K562 (cell line): ENCODE measurements at regions not wholly inside any gene's neighbourhood (a gene's known extent, or its start where the extent isn't known, plus 50 kb on each side); places are given as distances from the start of the nearest gene placed in this dataset.

Experiments used
- ATAC-seq: fragments of 200-7000 bp; cut with Tn5 transposase; 3 replicates; pipeline ENCODE4 v1.9.1; 2020; ENCODE audit warnings: moderate library complexity
- BruUV-seq: library from RNA; stranded (reverse); fragments of 400-500 nt; replicated peaks from 2 replicates; lab custom pipeline; 2021; lab: Mats Ljungman, UMichigan
- CTCF ChIA-PET: fragments of 300-600 bp; formaldehyde crosslinking; extraction: SDS; loops from one replicate; lab custom pipeline; 2021; ENCODE audit warnings: low intra/inter-chr PET ratio; lab: Yijun Ruan, JAX
- POLR2A ChIA-PET: fragments of 300-600, 350-650 bp; sonication (Branson Sonifier 250); formaldehyde crosslinking; extraction: SDS; loops from one replicate; lab custom pipeline; 2021; ENCODE audit warnings: antibody characterized with exemption, inconsistent platforms; lab: Yijun Ruan, JAX
- DNase-seq, 4 experiments: peaks; one replicate each; pipeline versions ENCODE4 v3.0.0 to v3.0.0-alpha.2; 2011 to 2018; ENCODE audit warnings: low spot score in 3 of 4, mixed read lengths in 3 of 4; ENCODE audit errors: extremely low read depth in 1 of 4
- FAIRE-seq: peaks from 2 replicates; lab custom pipeline; 2011; peaks lifted over from hg19 to GRCh38; lab: Jason Lieb, UNC
- H2AFZ ChIP-seq: 2 replicates; pipeline ENCODE4 v1.6.0; 2011; ENCODE audit warnings: low read depth, low read length, control low read depth, inconsistent platforms
- H3K27ac ChIP-seq: fragments of 200-600 bp; 3 replicates; pipeline ENCODE4 v1.8.0; 2011; ENCODE audit warnings: low read depth, mild to moderate bottlenecking, control low read depth, inconsistent platforms, low read length, moderate library complexity, mixed read lengths; ENCODE audit errors: extremely low read depth
- H3K27me3 ChIP-seq, 2 experiments: fragments of 300-600 bp in 1 of 2; 2 replicates in 1 of 2; 3 replicates in 1 of 2; pipeline versions ENCODE4 v1.6.0 to v1.8.0; 2011; ENCODE audit warnings: inconsistent platforms in 2 of 2, low read length in 2 of 2, mild to moderate bottlenecking in 1 of 2, mixed read lengths in 1 of 2, moderate library complexity in 1 of 2; ENCODE audit not compliant: control insufficient read depth in 2 of 2, insufficient read depth in 2 of 2
- H3K36me3 ChIP-seq: fragments of 300-600 bp; 3 replicates; pipeline ENCODE4 v1.8.0; 2011; ENCODE audit warnings: mild to moderate bottlenecking, low read length, inconsistent platforms; ENCODE audit not compliant: control insufficient read depth, insufficient read depth
- H3K4me1 ChIP-seq, 2 experiments: fragments of 200-600 bp in 1 of 2; replicated peaks in 1 of 2; 2 replicates in 1 of 2; 3 replicates in 1 of 2; pipeline versions ENCODE4 v1.5.1 to v1.8.0; 2011; ENCODE audit warnings: inconsistent platforms in 2 of 2, low read length in 2 of 2, mild to moderate bottlenecking in 1 of 2, mixed read lengths in 1 of 2, moderate library complexity in 1 of 2; ENCODE audit not compliant: control insufficient read depth in 2 of 2, insufficient read depth in 2 of 2
- H3K4me2 ChIP-seq: 2 replicates; pipeline ENCODE4 v1.6.1; 2011; ENCODE audit warnings: low read length, control low read depth, inconsistent platforms, mixed read lengths; ENCODE audit not compliant: insufficient read depth
- H3K4me3 ChIP-seq: fragments of 200-600 bp; sonication (generic), shearing (Covaris generic); 2 replicates; pipeline ENCODE4 v1.5.1; 2016; ENCODE audit warnings: control low read depth, inconsistent platforms
- H3K79me2 ChIP-seq: fragments of 200-600 bp; 3 replicates; pipeline ENCODE4 v1.8.0; 2011; ENCODE audit warnings: low read length, inconsistent platforms; ENCODE audit not compliant: control insufficient read depth, insufficient read depth
- H3K9ac ChIP-seq, 2 experiments: 2 replicates each; pipeline versions ENCODE4 v1.6.0 to v1.6.1; 2011; ENCODE audit warnings: low read depth in 2 of 2, low read length in 2 of 2, control low read depth in 1 of 2, inconsistent platforms in 1 of 2, mild to moderate bottlenecking in 1 of 2, mixed read lengths in 1 of 2; ENCODE audit not compliant: insufficient read depth in 1 of 2
- H3K9me1 ChIP-seq: one replicate; pipeline ENCODE4 v1.6.0; 2011; ENCODE audit warnings: inconsistent platforms, mild to moderate bottlenecking, low read length, moderate library complexity; ENCODE audit not compliant: control insufficient read depth, insufficient read depth
- H3K9me3 ChIP-seq: replicated peaks from 2 replicates; pipeline ENCODE4 v1.5.1; 2011; ENCODE audit warnings: low read depth, low read length, inconsistent platforms; ENCODE audit not compliant: control insufficient read depth, insufficient read depth
- H4K20me1 ChIP-seq: replicated peaks from 2 replicates; pipeline ENCODE4 v1.6.1; 2011; ENCODE audit warnings: low read length, inconsistent platforms, mixed read lengths; ENCODE audit not compliant: control insufficient read depth, insufficient read depth
- CXXC5 ChIP-seq: fragments of 250-450 bp; sonication (Bioruptor Pico); IDR thresholded peaks from 2 replicates; pipeline ENCODE4 v1.8.0; 2022; ENCODE audit warnings: inconsistent platforms, mild to moderate bottlenecking, moderate library complexity
- GABPA ChIP-seq: fragments of 200-800 bp; sonication (Bioruptor generic); conservative IDR thresholded peaks from 2 replicates; pipeline ENCODE4 v1.6.1; 2016; ENCODE audit warnings: low read depth, missing genetic modification characterization, missing compliant biosample characterization
- GABPB2 ChIP-seq: fragments of 250-450 bp; sonication (Bioruptor Pico); conservative IDR thresholded peaks from 2 replicates; pipeline ENCODE4 v1.5.1; 2021; ENCODE audit warnings: mild to moderate bottlenecking
- SMAD3 ChIP-seq: fragments of 450-650 bp; formaldehyde crosslinking; conservative IDR thresholded peaks from 2 replicates; pipeline ENCODE4 v1.4.0; 2020; ENCODE audit warnings: mild to moderate bottlenecking
- TEAD1 ChIP-seq, 2 experiments: fragments of 450-650 bp in 1 of 2; sonication (generic) in 1 of 2; formaldehyde crosslinking; IDR thresholded peaks; 2 replicates each; pipeline versions ENCODE4 v1.4.0 to v1.8.0; 2020 to 2022; ENCODE audit warnings: mild to moderate bottlenecking in 2 of 2, missing genetic modification reagents in 1 of 2
- U2AF2 ChIP-seq: fragments of 200-400 bp; formaldehyde crosslinking; optimal IDR thresholded peaks from 2 replicates; pipeline ENCODE3; 2017; ENCODE audit warnings: low read depth, mild to moderate bottlenecking, low read length
- YY1 ChIP-seq, 3 experiments: IDR thresholded peaks; 2 replicates each; pipeline ENCODE4 v1.6.1; 2011; ENCODE audit warnings: low read length in 2 of 3, mild to moderate bottlenecking in 2 of 3, moderate library complexity in 2 of 3, borderline replicate concordance in 1 of 3, control low read depth in 1 of 3, low read depth in 1 of 3; ENCODE audit not compliant: insufficient read depth in 3 of 3, insufficient replicate concordance in 2 of 3, control insufficient read depth in 1 of 3, insufficient read length in 1 of 3; ENCODE audit errors: extremely low read depth in 1 of 3
- ZNF24 ChIP-seq: fragments of 450-650 bp; IDR thresholded peaks from 2 replicates; pipeline ENCODE4 v1.6.1; 2016
- ZNF589 ChIP-seq: fragments of 200-800 bp; sonication (Bioruptor generic); IDR thresholded peaks from 2 replicates; pipeline ENCODE4 v1.6.1; 2016; ENCODE audit warnings: low read depth, missing genetic modification characterization, missing compliant biosample characterization
- WGBS: fragments of 100-300 bp; shearing (Covaris generic); methylation state at CpG from one replicate; pipeline ENCODE4 v1.1.6; 2016; ENCODE audit warnings: low coverage, mixed read lengths; ENCODE audit not compliant: insufficient coverage; ENCODE audit errors: missing lambda C conversion rate; 5-methylcytosine and 5-hydroxymethylcytosine counted together
- in situ Hi-C: fragments of 300-500 bp; cut with MboI; formaldehyde crosslinking; loops from 4 replicates; pipeline ENCODE4 v1.15.0; 2018; ENCODE audit warnings: inconsistent platforms, mixed read lengths
- intact Hi-C: fragments of 100-400 bp; cut with micrococcal nuclease; formaldehyde crosslinking; loops from 2 replicates; pipeline ENCODE4 v1.14.2; 2022
- TF ChIP-seq, protein P1 (sequence below): fragments of 450-650 bp; formaldehyde crosslinking; IDR thresholded peaks from 2 replicates; pipeline ENCODE4 v1.4.0; 2022; ENCODE audit warnings: mild to moderate bottlenecking, moderate library complexity
- TF ChIP-seq, protein P2 (sequence below): fragments of 250-450 bp; sonication (Bioruptor Pico); IDR thresholded peaks from 2 replicates; pipeline ENCODE4 v1.5.0; 2021; ENCODE audit warnings: mild to moderate bottlenecking, moderate library complexity

DNA sequence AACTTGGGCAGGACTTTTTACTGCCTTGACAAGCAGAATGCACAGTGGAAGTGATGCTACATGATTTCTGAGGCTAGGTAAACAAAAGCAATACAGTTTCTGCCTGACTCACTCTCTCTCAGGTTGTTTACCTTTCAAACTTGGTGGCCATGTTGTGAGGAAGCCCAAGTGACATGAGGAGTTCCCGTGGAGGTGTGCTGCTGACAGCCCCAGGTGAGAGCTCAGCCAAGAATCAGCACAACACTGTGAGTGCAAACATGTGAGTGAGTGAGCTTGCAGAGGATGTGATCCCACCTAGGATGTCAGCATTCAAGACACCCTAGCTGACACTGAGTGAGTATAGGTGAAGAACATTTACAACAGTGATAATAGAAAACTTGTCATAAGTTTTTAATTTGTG, 71.1 kb upstream of the IFNAR2 start:
- Histone ChIP-seq H2AFZ (no peak overlapping the region), H3K9ac (no peak overlapping the region), H3K4me2 (no peak overlapping the region), H3K27ac (no peak overlapping the region), H3K4me1 (no peaks in the 10 kb centered on the region), H3K27me3 (peaks cover 5 to 18% of the 10 kb centered on the region in 2 experiments), H3K36me3 (no peaks in the 10 kb centered on the region), H4K20me1 (no peaks in the 10 kb centered on the region), H3K9me3 (no peaks in the 10 kb centered on the region; the same call in 1 of the 2 replicates), H3K9me1 (no peaks in the 10 kb centered on the region), H3K79me2 (no peaks in the 10 kb centered on the region)
- BruUV-seq, result no TSS peak
- intact Hi-C loops (no loop called here), in situ Hi-C loops (no loop called here)
- FAIRE-seq (no peak), ATAC-seq (no peak), DNase-seq (no peak)
- ChIA-PET POLR2A (no interaction called here), CTCF (interaction anchor here (0.5 kb wide), 1 partner anchor 19 kb away, joined by 4 read pairs; no protein-coding TSS in a partner anchor)
- WGBS, result 5% methylated on average over 1 of the region's 1 CpG
- TF ChIP-seq GABPA (tag) (no peak), YY1 (IDR thresholded peaks at IDR 0.05; ENCODE audit: borderline replicate concordance in 1 of 3, control insufficient read depth in 1 of 3, extremely low read depth in 1 of 3, insufficient read depth in 3 of 3, insufficient read length in 1 of 3, insufficient replicate concordance in 2 of 3, low read depth in 1 of 3, low read length in 2 of 3) (peak in 1 of 3 experiments; percentile 77), ZNF589 (CRISPR knock-in tag) (no peak)
- TF ChIP-seq, all 486 proteins: peak for 1
- H3K4me3 ChIP-seq, result no peak overlapping the region

DNA sequence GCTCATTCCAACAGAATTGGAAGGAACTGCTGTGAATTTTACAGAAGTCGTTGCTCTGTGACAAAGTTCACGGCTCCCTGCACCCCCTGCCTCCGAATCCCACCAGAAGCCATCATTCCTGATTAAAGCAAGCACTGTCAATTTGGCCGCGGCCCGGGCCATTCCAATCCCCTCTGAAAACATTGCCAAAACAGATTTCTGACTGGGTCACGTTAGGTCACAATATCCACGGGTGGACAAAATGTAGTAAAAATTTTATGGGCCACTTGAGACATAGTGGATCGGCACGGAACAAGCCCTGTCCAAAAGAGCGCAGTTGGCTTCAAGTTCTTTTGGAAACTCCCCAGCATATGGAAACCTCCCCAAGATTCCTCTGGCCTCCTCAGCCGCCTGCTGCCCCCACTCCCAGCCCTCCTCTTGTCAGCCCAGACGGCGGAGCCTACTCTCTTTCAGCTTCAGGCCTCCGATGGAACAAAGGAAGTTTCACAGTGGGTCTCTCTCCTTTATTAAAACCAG, 67.2 kb upstream of the IFNAR2 start:
- no TSS peak for BruUV-seq
- intact Hi-C loops, result no loop called here
- TF ChIP-seq GABPB2 (CRISPR knock-in tag) (no peak), U2AF2 (no peak), ZNF24 (no peak), SMAD3 (CRISPR knock-in tag) (no peak), CXXC5 (CRISPR knock-in tag) (no peak), TEAD1 (CRISPR knock-in tag; IDR thresholded peaks at IDR 0.05) (no peak)
- TF ChIP-seq, protein P1, sequence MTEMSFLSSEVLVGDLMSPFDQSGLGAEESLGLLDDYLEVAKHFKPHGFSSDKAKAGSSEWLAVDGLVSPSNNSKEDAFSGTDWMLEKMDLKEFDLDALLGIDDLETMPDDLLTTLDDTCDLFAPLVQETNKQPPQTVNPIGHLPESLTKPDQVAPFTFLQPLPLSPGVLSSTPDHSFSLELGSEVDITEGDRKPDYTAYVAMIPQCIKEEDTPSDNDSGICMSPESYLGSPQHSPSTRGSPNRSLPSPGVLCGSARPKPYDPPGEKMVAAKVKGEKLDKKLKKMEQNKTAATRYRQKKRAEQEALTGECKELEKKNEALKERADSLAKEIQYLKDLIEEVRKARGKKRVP (CRISPR knock-in tag), result no peak
- TF ChIP-seq, protein P2, sequence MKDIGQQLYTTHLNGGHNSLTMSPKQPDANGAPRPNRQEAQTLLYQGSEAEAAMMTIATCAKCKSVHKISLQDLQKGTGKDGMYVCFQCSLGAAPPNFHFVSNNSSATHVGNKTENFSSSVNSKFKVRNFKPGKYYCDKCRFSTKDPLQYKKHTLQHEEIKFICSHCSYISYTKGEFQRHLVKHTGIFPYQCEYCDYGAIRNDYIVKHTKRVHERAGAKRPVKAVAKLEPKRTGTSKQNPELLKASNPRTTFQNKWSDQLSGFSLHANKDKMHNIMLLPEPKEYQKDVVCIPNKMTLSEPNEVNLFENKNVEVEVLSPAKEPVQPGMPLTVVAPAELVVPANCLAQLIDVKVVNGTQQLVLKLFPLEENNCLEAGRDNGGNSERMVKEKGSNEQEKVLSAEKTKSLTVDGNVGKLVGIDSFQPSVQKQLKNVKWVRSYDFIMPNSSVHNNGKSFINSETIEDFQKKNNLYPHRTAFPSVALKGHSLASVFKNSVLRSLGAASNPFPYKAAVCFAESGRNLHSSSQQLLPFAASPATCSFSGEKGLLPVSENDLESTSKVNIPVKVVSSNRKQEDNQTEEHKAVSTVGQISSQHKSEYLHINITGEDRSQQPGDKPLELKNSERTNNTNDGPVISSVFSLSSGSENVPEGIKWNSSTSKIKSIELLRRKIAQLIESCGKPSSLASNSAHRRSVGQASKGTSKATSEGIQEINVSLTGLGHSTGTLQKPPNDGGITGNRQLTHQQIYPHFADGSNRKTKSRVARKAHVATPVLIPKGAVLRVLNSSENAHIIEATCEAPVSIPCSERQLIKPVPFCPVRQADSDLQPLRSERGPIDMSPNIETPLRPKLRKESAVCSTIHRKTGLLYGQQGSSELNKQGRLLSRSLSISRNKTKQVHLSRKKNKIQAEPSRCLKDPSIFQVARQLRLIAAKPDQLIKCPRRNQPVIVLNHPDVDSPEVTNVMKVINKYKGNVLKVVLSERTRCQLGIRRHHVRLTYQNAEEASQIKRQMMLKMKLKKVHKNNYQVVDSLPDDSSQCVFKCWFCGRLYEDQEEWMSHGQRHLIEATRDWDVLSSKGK (CRISPR knock-in tag), result no peak

More for the DNA sequence above, 67.2 kb upstream of the IFNAR2 start:
- Histone ChIP-seq H3K36me3 (no peaks in the 10 kb centered on the region), H3K9ac (no peak overlapping the region), H3K79me2 (no peaks in the 10 kb centered on the region), H3K27me3 (peaks cover 5 to 30% of the 10 kb centered on the region in 2 experiments; a peak in 3 of 5 replicates), H2AFZ (no peak overlapping the region), H4K20me1 (no peaks in the 10 kb centered on the region), H3K9me3 (no peaks in the 10 kb centered on the region; the same call in 1 of the 2 replicates), H3K4me2 (no peak overlapping the region), H3K9me1 (no peaks in the 10 kb centered on the region), H3K27ac (no peak overlapping the region), H3K4me1 (no peaks in the 10 kb centered on the region), H3K4me3 (no peak overlapping the region)
- ChIA-PET POLR2A (interaction anchor here (0.6 kb wide), 1 partner anchor 72 kb away, joined by 3 read pairs; no protein-coding TSS in a partner anchor), CTCF (no interaction called here)
- FAIRE-seq, result no peak
- DNase-seq, result no peak
- ATAC-seq, result no peak
- 0% methylated on average over 15 of the region's 15 CpGs for WGBS
- in situ Hi-C loops, result no loop called here
